Mucosa of rectum (tissue), 2 donors: ENCODE measurements at regions not wholly inside any gene's neighbourhood (a gene's known extent, or its start where the extent isn't known, plus 50 kb on each side); places are given as distances from the start of the nearest gene placed in this dataset.

Experiments used
- H3K27ac ChIP-seq, 2 donors: one replicate each; pipeline ENCODE4 v1.7.0; 2013; ENCODE audit warnings: inconsistent platforms in 2 of 2, low read depth in 2 of 2, low read length in 2 of 2
- H3K27me3 ChIP-seq, 2 donors: one replicate each; pipeline ENCODE4 v1.7.0; 2013; ENCODE audit warnings: low read length in 2 of 2; ENCODE audit not compliant: control insufficient read depth in 2 of 2, insufficient read depth in 2 of 2
- H3K36me3 ChIP-seq, 2 donors: one replicate each; pipeline ENCODE4 v1.7.0; 2013; ENCODE audit warnings: low read length in 2 of 2; ENCODE audit not compliant: control insufficient read depth in 2 of 2, insufficient read depth in 2 of 2
- H3K4me1 ChIP-seq, 2 donors: one replicate each; pipeline ENCODE4 v1.7.0; 2013; ENCODE audit warnings: low read length in 2 of 2, mild to moderate bottlenecking in 1 of 2; ENCODE audit not compliant: control insufficient read depth in 2 of 2, insufficient read depth in 2 of 2
- H3K4me3 ChIP-seq, 2 donors: one replicate each; pipeline ENCODE4 v1.7.0; 2013; ENCODE audit warnings: low read length in 2 of 2
- H3K9ac ChIP-seq, 2 donors: one replicate each; pipeline ENCODE4 v1.7.0; 2013; ENCODE audit warnings: low read length in 2 of 2, low read depth in 1 of 2, mild to moderate bottlenecking in 1 of 2
- H3K9me3 ChIP-seq, 2 donors: one replicate each; pipeline ENCODE4 v1.7.0; 2013; ENCODE audit warnings: low read length in 2 of 2; ENCODE audit not compliant: control insufficient read depth in 2 of 2
- donor health status: healthy.
- donor health status: Normal muscosa, but diverticular disease.

DNA sequence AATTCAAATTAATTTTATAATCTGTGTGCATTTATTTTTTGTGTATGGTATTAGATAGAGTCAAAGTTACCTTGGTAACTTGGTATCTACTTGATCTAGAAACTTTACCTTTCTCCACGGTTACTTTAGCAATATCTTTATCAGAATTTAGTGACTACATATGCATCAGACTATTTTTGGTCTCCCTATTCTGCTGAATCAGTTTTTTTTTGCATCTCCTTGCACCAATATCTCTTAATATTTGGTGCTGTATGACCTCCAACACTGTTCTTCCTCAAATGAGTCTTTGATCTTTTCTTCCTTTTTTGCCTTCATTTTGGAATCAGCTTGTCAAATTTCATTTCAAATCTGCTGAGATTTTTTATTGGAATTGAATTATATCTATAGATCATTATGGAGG lies 828.2 kb upstream of the FOXG1 start:
- no peaks in the 10 kb centered on the region for H3K36me3 ChIP-seq
- H3K4me3 ChIP-seq, result no peak overlapping the region
- H3K27ac ChIP-seq, result no peak overlapping the region
- H3K9me3 ChIP-seq, result no peaks in the 10 kb centered on the region
- H3K4me1 ChIP-seq, result no peaks in the 10 kb centered on the region
- no peak overlapping the region for H3K9ac ChIP-seq
- no peaks in the 10 kb centered on the region for H3K27me3 ChIP-seq

- H3K9me3 ChIP-seq, result no peaks in the 10 kb centered on the region
- H3K4me1 ChIP-seq, result no peaks in the 10 kb centered on the region
- H3K27ac ChIP-seq, result no peak overlapping the region
- H3K9ac ChIP-seq, result no peak overlapping the region
- H3K4me3 ChIP-seq, result no peak overlapping the region
- H3K27me3 ChIP-seq, result no peaks in the 10 kb centered on the region
- H3K36me3 ChIP-seq, result no peaks in the 10 kb centered on the region
Measured at GRCh38 chr14:27945512-27945911, 821.1 kb upstream of the FOXG1 start.

GRCh38 chr14:27958757-27959156 lies 807.8 kb upstream of the FOXG1 start:
- no peaks in the 10 kb centered on the region for H3K9me3 ChIP-seq
- no peaks in the 10 kb centered on the region for H3K36me3 ChIP-seq
- no peaks in the 10 kb centered on the region for H3K4me1 ChIP-seq
- H3K27ac ChIP-seq, result no peak overlapping the region
- H3K4me3 ChIP-seq, result no peak overlapping the region
- no peaks in the 10 kb centered on the region for H3K27me3 ChIP-seq
- H3K9ac ChIP-seq, result no peak overlapping the region

- no peaks in the 10 kb centered on the region for H3K27me3 ChIP-seq
- H3K27ac ChIP-seq, result no peak overlapping the region
- H3K4me1 ChIP-seq, result no peaks in the 10 kb centered on the region
- H3K4me3 ChIP-seq, result no peak overlapping the region
- no peaks in the 10 kb centered on the region for H3K36me3 ChIP-seq
- no peaks in the 10 kb centered on the region for H3K9me3 ChIP-seq
- H3K9ac ChIP-seq, result no peak overlapping the region
Measured at GRCh38 chr14:27995691-27996090, 770.9 kb upstream of the FOXG1 start.

DNA sequence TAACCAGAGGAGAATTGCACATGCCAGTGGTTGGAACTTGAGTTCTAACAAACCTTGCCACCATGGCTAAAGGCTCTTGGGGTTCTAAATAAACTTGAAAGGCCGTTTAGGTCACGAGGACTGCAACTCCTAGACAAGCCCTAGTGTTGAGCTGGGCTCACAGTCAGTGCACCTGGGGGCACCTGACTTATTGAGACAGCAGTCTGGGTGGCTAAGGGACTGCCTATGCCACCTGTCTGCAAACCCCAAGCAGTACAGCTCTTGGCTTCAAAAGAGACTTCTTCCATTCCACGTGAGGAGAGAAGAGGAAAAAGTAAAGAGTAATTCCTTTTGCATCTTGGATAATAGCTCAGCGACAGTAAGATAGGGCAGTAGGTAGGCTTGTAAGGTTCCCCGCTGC lies 765.6 kb upstream of the FOXG1 start:
- H3K4me1 ChIP-seq, result no peaks in the 10 kb centered on the region
- H3K4me3 ChIP-seq, result no peak overlapping the region
- H3K9me3 ChIP-seq, result no peaks in the 10 kb centered on the region
- H3K27ac ChIP-seq, result no peak overlapping the region
- no peak overlapping the region for H3K9ac ChIP-seq
- no peaks in the 10 kb centered on the region for H3K36me3 ChIP-seq
- H3K27me3 ChIP-seq, result no peaks in the 10 kb centered on the region

DNA sequence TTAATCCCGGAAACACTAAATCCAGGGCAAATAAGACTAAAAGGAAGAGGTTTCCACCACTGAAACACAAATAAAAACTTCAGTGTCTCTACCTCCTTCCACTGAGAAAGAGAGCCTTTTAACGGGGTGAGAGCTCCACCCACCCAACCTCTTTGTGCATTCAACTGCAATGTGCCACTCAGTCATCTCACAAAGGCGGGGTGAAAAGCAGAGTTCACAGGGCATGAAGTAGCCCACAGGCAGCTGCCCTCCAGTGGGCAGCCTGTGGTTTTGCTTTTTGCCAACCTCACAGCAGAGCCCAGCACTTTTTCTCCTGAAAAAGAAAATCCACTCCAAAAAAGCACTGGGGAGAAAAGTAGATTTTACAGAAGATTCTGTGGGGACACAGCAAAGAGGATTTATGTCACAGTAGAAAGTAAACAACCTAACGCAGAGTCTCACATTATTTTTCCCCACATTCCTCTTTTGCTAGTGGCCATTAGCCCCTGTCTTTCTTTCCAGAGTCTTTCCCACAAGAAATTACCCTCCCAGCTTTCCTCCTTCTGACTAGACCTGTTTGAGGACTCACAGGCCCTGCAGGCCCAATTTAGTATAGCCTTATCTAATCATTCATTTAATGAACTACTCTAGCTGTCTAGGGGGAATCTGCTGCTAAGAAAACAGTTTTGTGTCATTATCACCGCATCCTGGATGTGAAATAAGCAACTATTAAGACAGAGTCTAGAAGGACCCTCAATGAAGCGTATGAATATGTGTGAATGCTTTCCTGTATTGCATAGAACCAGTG lies 753.8 kb upstream of the FOXG1 start:
- H3K27me3 ChIP-seq, result no peaks in the 10 kb centered on the region
- no peaks in the 10 kb centered on the region for H3K4me1 ChIP-seq
- H3K27ac ChIP-seq, result no peak overlapping the region
- no peak overlapping the region for H3K9ac ChIP-seq
- no peaks in the 10 kb centered on the region for H3K36me3 ChIP-seq
- H3K4me3 ChIP-seq, result no peak overlapping the region
- no peaks in the 10 kb centered on the region for H3K9me3 ChIP-seq

DNA sequence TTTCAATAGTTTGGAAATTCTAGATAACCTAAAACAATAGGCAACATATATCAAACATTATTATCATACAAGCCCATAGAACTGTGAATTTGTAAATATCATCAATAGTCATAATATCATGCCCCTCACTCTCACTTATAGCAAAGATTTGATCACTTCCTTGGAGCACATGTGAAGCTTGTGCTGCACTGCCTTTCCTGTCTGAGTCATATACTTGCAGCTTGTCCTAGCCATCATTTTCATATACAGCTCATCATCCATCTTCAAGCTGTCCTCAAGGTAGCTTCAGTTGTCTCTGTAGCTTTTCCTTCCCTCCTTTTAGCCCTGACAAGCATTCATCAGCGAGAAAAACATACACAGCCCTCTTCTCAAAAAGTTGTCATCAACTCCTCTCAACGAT lies 746.5 kb upstream of the FOXG1 start:
- Histone ChIP-seq H3K9me3 (no peaks in the 10 kb centered on the region), H3K4me1 (no peaks in the 10 kb centered on the region), H3K36me3 (no peaks in the 10 kb centered on the region), H3K9ac (no peak overlapping the region), H3K4me3 (no peak overlapping the region), H3K27ac (no peak overlapping the region), H3K27me3 (no peaks in the 10 kb centered on the region)

GRCh38 chr14:28023853-28024252 lies 742.7 kb upstream of the FOXG1 start:
- no peak overlapping the region for H3K27ac ChIP-seq
- no peaks in the 10 kb centered on the region for H3K36me3 ChIP-seq
- no peaks in the 10 kb centered on the region for H3K27me3 ChIP-seq
- no peak overlapping the region for H3K4me3 ChIP-seq
- no peaks in the 10 kb centered on the region for H3K4me1 ChIP-seq
- H3K9me3 ChIP-seq, result no peaks in the 10 kb centered on the region
- no peak overlapping the region for H3K9ac ChIP-seq

DNA sequence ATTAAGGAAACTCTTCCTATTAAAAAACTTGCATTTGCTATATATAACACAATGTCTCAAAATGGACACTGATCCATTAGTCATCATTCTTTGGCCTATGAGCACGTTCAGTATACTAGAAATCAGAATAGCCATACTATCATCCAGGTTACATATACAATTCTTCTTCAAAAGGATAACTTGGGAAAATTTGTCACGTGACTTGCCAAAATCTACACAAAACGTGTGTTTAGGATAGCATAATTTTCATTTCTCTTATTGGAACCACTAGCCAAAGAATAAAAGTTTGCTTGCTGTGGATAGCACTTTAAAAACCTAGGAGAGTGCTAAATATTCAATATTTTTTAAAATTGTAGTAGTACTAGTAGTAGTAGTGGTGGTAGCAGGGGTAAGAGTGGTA lies 714.3 kb upstream of the FOXG1 start:
- no peak overlapping the region for H3K9ac ChIP-seq

DNA sequence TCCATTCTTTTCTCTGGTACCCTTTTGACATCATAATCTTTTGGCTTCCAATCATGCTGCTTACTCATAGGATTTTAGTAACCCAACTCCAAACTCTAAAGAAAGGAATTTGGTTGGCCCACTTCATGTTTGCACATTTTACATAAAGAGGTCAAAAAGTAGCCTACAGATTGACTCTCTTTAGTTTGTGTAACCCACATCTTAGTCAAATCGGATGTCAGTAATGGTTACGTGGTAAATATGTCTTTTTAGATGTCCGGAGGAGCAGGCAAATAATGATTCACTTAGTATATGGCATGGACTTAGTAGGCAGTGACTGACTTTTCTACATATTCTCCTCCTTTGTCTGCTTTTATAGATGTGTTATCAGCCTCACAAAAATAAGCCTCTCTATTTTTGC lies 711.6 kb upstream of the FOXG1 start:
- H3K4me1 ChIP-seq, result no peaks in the 10 kb centered on the region
- no peak overlapping the region for H3K4me3 ChIP-seq
- no peaks in the 10 kb centered on the region for H3K9me3 ChIP-seq
- H3K27me3 ChIP-seq, result no peaks in the 10 kb centered on the region
- H3K36me3 ChIP-seq, result no peaks in the 10 kb centered on the region
- no peak overlapping the region for H3K9ac ChIP-seq
- no peak overlapping the region for H3K27ac ChIP-seq

More for the DNA sequence above, 714.3 kb upstream of the FOXG1 start:
- Histone ChIP-seq H3K9me3 (no peaks in the 10 kb centered on the region), H3K4me1 (no peaks in the 10 kb centered on the region), H3K27me3 (no peaks in the 10 kb centered on the region), H3K27ac (no peak overlapping the region), H3K36me3 (no peaks in the 10 kb centered on the region), H3K4me3 (no peak overlapping the region)
